ENCODE measurements at regions not wholly inside any gene's neighbourhood (a gene's known extent, or its start where the extent isn't known, plus 50 kb on each side); places are given as distances from the start of the nearest gene placed in this dataset.

DNA sequence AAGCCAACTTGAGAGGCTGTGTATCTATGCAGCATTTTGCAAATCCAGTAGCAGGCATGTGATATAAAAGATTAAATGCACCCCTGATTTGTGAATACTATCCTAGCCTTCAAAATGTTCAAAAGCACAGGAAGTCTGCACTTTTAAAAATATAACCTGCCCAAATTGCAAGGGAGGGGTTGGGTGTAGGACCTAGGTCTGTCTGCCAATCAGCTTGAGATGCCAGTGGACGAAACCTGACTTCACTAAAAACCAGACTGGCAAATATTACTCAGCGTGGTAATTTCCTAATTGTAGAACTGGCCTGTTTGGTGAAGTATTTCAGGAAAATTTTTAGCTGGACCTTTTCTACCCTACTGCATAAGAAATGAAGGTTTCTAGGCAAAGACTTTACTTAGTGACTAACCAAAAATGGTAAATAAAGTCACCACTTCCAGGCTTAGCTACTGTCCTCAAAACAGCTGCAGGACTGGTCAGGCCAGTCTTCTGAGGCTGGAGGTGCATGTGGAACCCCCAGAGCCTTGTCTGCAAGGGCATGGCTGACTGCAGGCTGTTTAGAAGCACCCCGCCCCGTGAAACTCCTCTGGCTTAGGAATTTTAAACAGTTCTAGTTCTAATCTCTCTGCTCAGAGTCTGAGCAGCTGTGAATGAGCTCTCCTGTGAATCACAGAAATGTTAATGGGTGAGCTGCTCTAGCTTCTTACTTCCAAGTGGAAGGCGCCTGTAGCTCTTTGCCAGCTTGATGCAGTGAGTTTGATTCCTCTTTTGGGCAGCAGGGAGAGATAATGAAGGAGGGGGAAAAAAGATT lies 104.4 kb upstream of the ESR1 start:
- no peak for DNase-seq

DNA sequence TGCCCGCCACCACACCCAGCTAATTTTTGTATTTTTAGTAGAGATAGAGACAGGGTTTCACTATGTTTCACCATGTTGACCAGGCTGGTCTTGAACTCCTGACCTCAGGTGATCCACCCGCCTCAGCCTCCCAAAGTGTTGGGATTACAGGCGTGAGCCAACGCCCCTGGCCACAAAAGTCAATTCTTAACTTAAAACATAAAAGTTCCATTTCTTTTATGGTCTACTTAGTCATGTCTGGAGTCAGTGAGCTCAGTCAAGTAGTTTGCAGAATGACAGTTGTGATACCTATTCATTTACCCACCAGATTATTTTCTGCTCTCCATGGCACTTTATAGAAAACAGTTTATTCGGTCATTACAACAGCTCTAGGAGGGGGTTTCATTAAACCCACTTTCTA lies 103.1 kb upstream of the ESR1 start:
- no peak for DNase-seq

DNA sequence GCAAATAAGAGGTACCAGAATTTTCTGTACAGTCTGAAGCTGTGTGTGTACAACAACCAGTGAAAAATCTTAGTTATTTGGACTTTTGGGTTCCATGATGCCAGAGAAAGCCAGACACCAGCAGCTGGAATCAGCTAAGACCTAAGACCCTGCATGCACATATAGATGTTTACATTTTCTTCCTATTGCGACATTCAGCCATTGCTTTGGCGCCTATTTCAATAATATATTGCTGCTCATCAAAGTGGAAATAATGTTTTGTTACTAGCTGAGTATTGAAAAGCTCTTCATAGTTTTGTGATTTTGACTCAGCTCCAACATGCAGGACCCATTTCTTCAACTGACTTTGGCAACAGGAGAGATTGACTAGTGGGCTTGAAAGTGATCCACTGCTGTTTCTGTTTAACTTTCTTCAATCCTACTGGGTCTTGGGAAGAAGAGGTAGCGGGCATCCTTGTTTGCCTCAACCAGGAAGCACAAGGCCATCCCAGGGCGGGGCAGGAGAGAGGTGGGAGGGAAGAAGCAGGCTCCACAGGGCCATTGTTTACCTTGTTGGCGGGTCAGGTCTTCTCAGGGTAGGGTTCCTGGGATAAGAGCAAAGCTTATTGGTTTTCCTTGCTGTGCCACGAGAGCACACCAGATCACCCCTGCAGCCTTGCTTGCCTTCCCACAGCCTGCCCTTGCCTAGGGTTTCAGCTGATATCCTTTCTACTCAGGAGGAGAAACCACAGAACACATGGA lies 101.3 kb upstream of the ESR1 start:
- DNase-seq = no peak

DNA sequence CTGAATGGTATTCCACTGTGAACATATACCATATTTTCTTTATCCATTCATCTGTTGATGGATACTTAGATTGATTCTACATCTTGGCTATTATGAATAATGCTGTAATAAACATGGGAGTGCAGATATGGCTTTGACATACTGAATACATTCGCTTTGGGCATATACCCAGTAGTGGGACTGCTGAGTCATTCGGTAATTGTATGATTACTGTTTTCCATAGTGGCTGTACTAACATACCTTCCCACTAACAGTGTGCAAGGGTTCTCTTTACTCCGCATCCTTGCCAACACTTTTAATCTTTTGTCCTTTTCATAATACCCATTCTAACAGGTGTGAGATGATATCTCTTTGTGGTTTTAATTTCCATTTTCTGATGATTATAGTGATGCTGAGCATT lies 98.2 kb upstream of the ESR1 start:
- no peak for DNase-seq

DNA sequence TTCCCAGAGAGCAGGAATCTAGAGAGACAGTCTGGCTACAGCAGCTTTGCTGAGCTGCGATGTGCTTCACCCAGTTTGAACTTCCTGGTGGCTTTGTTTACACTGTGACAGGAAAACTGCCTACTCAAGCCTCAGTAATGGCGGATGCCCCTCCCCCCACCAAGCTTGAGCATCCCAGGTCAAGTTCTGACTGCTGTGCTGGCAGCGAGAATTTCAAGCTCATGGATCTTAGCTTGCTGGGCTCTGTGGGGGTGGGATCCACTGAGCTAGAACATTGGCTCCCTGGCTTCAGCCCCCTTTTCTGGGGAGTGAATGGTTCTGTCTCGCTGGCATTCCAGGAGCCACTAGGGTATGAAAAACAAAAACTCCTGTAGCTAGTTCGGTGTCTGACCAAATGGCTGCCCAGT lies 91.0 kb upstream of the ESR1 start:
- DNase-seq = no peak

DNA sequence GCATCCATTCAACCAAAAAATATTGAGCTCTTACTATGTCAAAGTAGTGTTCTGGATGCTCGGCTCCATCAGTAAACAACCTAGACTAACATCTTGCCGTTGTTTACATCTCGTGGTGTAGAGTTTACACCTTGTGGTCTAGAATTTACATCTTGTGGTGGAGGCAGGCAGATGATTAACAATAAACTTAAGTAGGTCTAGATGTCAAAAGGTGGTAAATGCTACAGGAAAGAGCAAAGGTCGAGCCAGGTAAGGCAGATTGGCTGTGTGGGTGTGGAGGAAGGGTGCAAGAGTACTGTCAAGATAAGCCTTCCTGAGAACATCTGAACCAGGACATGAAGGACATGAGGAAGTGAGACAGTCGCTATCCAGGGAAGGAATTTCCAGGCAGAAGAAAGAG lies 88.4 kb upstream of the ESR1 start:
- no peak for DNase-seq

DNA sequence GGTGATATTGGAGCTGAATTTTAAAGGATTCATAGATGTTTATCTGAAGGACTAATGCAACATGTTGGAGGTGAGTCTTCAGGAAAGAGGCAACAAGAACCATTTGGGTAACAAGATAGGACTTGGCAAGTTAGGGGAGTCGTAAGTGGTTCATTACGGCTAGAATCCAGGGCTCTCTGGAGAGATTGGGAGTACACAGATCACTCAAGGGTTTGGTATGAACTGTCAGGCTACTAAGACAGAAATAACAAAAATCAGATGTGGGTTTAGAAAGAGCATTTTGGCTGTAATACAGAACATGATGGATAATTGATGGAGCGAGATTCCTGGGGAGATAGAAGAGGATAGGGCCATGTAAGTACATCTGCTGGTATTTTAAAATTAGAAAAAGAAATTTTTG lies 86.3 kb upstream of the ESR1 start:
- no peak for DNase-seq

DNA sequence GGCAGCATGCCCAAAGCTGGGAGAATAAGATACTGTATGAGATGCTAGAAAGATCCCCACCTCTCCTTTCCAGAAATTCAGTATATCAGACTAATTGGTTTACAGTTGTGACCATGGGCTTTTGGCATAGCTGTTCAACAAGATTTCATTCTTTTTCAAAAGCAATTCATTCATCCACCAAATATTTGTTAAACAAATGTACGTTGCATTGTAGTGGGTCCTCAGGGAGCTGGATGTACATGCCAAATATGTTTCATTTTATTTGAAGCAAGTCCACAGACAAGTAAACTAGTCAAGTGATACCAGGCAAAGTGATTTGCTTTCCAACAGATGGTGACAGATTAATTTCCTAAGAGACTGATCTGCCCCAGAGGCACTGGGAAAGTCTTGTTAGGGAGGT lies 85.8 kb upstream of the ESR1 start:
- no peak for DNase-seq

DNA sequence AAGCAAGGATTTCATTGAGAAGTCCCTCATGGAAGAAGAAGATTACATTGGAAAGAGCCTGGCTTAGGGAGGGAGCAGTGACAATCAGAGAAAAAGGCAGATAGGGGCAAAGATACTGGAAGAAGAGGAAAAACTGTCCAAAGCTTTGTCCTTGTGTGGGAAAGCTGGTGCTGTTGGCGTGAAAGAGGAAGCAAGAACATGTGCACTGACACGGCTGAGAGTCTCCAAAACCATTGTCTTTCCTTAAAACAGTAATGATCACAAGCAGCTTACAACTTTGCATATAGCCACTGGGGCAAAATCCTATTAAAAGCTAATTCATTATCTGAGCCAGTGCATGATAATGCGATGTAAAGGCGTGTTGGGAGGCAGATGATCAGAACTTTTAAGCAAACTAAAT lies 85.1 kb upstream of the ESR1 start:
- no peak for DNase-seq

DNA sequence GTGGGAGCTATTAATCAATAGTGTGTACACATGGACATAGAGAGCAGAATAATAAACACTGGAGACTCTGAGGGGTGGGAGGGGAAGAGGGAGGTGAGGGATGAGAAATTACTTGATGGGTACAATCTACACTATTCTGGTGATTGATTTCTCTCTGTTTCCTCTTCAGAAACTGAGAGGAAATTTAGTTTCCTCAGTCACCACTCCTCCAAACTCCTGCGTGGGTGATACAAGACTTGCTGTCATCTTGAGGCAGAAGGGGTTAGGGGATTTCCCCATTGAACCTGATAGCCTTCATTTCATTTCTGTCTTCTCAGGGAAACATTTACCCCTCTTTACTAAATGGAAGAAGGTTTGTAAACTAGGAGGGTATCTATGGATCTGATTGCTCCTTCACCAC lies 84.3 kb upstream of the ESR1 start:
- no peak for DNase-seq

DNA sequence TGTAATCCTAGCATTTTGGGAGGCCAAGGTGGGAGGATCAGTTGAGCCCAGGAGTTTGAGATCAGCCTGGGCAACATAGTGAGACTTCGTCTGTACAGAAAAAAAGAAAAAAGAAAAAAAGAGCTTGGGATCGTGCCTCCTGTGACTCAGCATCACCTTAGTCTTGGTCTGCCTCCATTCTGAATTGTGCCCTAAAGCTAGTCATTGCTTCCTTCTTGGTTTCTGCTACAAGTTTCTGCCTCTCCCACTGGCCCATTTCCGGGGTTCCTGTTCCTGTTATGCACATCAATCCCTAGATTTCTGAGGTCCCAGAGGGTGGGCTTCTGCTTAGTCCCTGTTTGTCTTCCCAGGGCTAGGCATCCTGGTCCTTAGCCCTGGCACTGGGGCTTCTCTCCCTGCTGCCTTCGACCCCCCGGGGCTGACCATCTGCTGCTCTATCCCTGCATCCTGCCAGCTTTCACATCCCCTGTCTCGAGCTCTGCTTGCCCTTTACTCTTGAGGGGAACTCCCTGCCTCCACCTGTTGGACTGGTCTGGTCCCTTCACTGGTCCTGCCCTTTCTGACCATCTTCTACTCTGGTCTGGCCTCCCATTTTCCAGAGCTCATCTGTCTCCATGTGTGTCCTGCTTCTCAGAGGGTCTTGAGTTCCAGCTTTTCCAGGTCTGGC lies 77.5 kb upstream of the ESR1 start:
- no peak for DNase-seq

DNA sequence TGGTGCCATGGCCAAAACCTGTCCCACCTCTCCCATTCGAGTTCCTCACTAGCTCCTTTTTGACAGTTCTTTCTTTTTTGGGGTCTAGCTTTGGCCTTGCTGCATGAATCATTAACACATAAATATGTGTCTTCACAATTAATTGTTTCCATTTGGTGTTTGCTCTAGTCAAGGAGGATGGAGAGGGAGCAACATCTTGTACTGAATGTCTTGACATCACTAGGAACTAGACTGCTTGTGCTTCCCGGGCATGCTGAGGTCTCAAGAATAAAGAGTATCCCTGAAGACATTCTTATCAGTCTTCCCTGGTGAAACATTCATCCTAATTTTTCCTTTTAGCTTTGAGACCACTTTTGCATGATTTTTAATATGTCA lies 77.0 kb upstream of the ESR1 start:
- no peak for DNase-seq

DNA sequence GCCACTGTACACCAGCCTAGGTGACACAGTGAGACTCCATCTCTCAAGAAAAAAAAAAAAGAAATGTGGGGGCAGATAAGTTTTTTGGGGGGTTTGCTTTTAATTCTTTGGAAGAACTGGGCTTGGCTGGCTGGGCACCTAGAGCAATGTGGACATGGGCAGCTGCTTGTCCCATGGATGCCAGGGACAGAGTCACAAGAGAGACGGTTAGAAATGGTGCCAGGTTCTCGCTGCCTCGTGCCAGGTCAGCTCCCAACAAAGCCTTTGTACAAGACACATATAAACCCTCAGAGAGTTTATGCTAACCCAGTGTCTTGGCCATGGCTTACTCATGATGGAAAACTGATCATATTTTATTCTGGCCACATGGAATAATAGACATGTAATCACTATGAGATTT lies 76.2 kb upstream of the ESR1 start:
- DNase-seq = no peak

DNA sequence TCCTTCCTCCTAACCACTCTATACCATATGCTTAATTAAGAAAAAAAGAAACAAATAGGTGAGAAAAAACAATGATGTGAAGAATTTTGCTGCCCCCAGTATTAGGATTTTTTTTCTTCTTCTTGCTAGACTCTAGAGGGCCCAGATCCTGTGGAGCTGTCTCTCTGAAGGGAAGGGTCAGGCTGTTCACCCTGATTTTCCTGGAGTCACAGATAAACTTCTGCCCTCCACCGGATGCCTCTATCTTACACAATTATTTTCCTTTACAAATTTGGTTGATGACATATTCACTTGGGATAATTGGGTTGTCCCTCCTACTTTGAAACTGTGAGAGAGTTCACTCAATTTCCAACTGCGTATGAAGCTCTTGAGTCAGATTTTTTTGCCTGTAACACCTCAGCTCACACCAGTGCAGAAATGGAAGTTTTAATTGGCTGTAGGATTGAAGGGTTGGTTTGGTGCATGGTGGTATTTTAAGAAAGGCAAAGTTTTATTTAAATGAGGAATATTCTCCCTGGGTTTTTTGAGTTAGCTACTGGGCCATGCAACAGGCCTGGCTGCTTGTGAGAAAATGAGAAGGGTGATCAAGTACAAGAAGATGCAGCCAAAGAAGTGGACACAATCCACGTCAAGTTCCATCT lies 73.7 kb upstream of the ESR1 start:
- DNase-seq = no peak

DNA sequence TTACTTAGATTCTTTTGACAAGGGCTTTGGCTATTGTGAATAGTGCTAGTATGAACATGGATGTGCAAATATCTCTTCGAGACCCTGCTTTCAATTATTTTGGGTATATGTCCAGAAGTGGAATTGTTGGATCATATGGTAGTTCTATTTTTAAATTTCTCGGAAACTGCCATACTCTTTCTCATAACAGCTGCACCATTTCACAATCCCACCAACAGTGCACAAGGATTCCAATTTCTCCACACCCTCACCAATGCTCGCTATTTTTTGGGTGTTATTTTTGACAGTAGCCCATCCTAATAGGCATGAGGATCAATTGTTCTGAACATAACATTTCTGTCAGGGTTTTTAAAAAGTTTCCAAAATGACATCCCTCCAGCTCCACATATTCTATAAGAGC lies 69.2 kb upstream of the ESR1 start:
- DNase-seq = no peak

DNA sequence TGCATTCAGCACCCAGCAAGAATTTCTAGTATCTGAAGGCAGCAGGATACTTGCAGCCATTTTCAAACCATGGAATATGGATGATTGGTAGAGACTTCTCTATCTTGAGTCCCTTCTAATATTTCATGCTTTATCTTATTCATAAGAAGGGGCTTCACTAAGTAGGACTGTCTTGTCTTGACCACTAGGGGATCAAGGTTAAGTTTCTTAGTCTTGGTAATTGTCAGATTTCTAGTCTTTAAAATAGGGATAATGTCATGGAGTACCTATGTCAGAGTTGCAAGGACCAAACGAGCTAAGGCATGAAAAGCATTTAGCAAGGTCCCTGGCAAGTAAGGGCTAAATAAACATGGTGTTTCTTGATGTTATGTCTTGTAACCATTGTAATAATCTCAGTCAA lies 68.5 kb upstream of the ESR1 start:
- no peak for DNase-seq

DNA sequence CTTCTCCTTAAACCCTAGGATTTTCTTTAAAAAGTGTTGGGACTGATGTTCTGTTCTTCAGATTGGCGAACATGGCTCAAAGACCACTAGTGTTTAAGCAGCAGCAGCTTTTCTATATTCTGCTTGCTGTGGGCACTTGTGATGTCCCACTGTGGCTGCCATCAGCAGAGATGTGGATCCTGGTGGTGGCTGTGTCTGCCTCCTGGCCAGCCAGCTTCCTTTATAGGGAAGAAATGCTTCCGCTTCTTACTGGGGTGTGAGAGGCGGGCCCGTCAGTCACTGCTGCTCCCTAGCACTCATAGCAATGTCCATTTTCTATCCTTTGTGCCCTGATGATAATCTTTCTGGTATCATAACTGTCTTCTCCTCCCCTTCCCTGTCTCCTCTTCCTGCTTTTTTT lies 66.7 kb upstream of the ESR1 start:
- no peak for DNase-seq

DNA sequence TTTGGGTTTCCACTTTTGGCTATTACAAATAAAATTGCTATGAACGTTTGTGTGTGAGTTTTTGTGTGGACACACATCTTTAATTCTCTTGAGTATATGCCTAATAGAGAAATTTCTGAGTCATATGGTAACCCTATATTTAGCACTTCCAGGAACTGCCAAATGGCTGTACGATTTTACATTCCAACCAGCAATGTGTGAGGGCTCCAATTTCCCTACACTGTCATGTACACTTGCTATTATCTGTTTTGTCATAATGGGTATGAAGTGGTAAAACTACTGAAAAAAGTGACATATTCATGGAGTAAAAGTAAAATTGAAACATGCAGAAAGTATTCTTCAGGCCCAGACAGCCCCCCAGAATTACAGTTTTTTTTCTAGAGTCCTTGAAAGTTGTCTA lies 59.6 kb upstream of the ESR1 start:
- DNase-seq = no peak

DNA sequence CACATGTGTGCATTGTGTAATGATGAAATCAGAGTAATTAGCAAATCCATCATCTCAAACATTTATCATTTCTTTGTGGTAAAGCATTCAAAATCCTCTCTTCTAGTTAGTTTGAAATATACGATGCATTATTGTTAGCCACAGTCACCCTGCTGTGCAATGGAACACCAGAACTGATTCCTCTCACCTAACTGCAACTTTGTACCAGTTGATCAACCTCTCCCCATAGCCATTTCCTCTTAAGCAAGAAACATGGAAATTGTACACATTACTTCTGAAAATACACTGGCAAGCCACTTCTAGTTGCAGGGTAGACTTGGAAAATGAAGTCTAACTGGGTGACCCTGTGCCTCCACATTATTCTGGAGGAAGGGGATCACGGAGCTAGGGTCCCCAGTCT lies 58.1 kb upstream of the ESR1 start:
- no peak for DNase-seq

DNA sequence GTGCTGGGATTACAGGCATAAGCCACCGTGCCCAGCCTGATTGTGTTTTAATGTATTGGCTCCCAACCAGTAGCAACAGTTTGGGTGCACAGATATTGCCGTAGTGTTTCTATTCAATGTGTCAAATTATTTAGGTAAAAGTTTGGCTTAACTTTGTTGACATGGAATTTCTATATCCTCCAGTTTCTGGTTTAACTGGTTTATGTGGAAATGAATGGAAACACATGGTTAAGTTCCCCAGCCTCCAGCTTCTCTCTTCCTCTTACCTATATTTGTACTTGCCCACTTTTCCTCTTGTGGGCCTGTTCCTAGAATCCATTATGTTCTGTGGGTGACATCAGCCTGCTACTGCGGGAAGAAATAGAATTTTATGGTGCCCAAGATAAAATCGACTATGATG lies 53.9 kb upstream of the ESR1 start:
- no peak for DNase-seq

DNA sequence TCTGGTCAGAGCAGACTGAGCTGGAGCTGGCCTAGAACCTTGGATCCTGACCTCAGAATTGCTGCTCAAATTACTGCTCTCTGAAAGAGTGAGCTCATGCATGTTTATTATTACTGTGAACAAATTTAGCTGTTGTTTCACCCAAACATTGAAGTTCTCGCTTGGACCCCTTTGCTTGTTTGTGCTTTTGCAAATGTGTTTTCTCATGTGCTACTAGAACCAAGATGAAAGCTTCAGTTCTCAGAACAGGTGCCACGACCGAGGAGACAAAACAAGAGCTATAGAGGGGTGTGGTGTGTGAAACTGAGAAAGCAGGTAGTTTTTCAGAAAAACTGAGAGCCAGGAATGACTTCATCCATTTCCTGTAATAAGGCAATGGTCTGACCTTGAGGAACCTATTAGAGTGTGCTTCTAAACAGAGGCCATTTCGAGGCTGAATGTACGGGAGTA lies 50.0 kb upstream of the ESR1 start:
- no peak for DNase-seq
